Muscle layer of duodenum (tissue), 2 donors: ENCODE measurements at regions not wholly inside any gene's neighbourhood (a gene's known extent, or its start where the extent isn't known, plus 50 kb on each side); places are given as distances from the start of the nearest gene placed in this dataset.

ENCODE experiments used
- H3K27ac ChIP-seq: one replicate; pipeline ENCODE4 v1.7.0; 2013; ENCODE audit warnings: mild to moderate bottlenecking, low read length
- H3K27me3 ChIP-seq: one replicate; pipeline ENCODE4 v1.7.0; 2013; ENCODE audit warnings: low read depth, mild to moderate bottlenecking, control low read depth, low read length
- H3K36me3 ChIP-seq, 2 donors: one replicate each; pipeline ENCODE4 v1.7.0; 2013; ENCODE audit warnings: low read length in 2 of 2, control low read depth in 1 of 2, mild to moderate bottlenecking in 1 of 2; ENCODE audit not compliant: insufficient read depth in 2 of 2, control insufficient read depth in 1 of 2
- H3K4me1 ChIP-seq, 2 donors: one replicate each; pipeline ENCODE4 v1.7.0; 2013; ENCODE audit warnings: low read length in 2 of 2, mild to moderate bottlenecking in 2 of 2, control low read depth in 1 of 2, moderate library complexity in 1 of 2; ENCODE audit not compliant: insufficient read depth in 2 of 2, control insufficient read depth in 1 of 2
- H3K4me3 ChIP-seq, 2 donors: one replicate each; pipeline ENCODE4 v1.7.0; 2013; ENCODE audit warnings: low read length in 2 of 2, low read depth in 1 of 2, mild to moderate bottlenecking in 1 of 2
- H3K9me3 ChIP-seq, 2 donors: one replicate each; pipeline ENCODE4 v1.7.0; 2013; ENCODE audit warnings: low read length in 2 of 2, control low read depth in 1 of 2, mild to moderate bottlenecking in 1 of 2; ENCODE audit not compliant: control insufficient read depth in 1 of 2
- donor health status: healthy.

GRCh38 chr13:70630247-70630646 lies 522.0 kb upstream of the KLHL1 start:
- H3K36me3 ChIP-seq: no peaks in the 10 kb centered on the region
- no peaks in the 10 kb centered on the region for H3K4me1 ChIP-seq
- H3K27ac ChIP-seq: no peak overlapping the region
- H3K4me3 ChIP-seq: no peak overlapping the region
- no peaks in the 10 kb centered on the region for H3K27me3 ChIP-seq
- no peaks in the 10 kb centered on the region for H3K9me3 ChIP-seq

DNA sequence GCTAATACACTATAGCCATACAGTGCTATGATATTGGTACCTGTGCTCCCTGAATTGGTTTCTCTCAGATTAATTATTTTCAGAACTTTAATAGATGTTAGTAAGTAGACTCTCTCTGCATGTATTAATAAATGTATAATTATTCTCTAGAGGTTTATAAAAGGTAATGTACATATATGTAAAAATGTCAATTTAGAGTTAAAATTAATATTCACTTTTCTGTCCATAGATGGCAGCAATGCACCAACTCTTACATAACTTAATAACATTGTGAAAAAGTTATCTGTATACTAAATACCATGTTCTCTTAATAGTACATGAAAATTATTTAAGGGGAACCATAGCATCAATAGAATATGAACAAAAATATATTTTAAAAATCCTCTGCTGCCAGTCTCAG lies 515.0 kb upstream of the KLHL1 start:
- H3K9me3 ChIP-seq: no peaks in the 10 kb centered on the region
- no peak overlapping the region for H3K27ac ChIP-seq
- no peak overlapping the region for H3K4me3 ChIP-seq
- no peaks in the 10 kb centered on the region for H3K36me3 ChIP-seq
- no peaks in the 10 kb centered on the region for H3K27me3 ChIP-seq
- H3K4me1 ChIP-seq: no peaks in the 10 kb centered on the region

- no peak overlapping the region for H3K4me3 ChIP-seq
- H3K9me3 ChIP-seq: no peaks in the 10 kb centered on the region
- H3K27ac ChIP-seq: no peak overlapping the region
- no peaks in the 10 kb centered on the region for H3K36me3 ChIP-seq
- H3K27me3 ChIP-seq: no peaks in the 10 kb centered on the region
- H3K4me1 ChIP-seq: no peaks in the 10 kb centered on the region
Observed at GRCh38 chr13:70622796-70623195, 514.5 kb upstream of the KLHL1 start.

DNA sequence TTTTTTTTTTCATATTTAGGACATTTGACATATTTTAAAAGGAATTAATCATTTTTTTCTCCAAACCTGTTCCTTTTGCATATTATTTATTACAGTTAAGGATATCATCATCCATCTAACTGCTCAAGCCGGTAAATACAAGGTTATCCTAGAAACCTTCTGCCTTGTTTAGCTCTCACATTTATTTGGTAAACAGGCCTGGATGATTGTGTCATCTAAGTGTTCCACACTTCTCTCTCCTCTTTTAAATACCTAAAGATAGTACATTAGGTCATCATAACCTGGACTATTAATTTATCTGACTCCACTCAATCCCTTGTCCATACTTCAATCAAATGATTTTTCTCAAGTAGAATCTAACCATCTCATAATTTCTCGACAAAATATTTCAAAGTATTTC lies 511.7 kb upstream of the KLHL1 start:
- no peaks in the 10 kb centered on the region for H3K9me3 ChIP-seq
- H3K4me1 ChIP-seq: no peaks in the 10 kb centered on the region
- H3K36me3 ChIP-seq: no peaks in the 10 kb centered on the region
- no peak overlapping the region for H3K4me3 ChIP-seq
- H3K27me3 ChIP-seq: no peaks in the 10 kb centered on the region
- no peak overlapping the region for H3K27ac ChIP-seq

DNA sequence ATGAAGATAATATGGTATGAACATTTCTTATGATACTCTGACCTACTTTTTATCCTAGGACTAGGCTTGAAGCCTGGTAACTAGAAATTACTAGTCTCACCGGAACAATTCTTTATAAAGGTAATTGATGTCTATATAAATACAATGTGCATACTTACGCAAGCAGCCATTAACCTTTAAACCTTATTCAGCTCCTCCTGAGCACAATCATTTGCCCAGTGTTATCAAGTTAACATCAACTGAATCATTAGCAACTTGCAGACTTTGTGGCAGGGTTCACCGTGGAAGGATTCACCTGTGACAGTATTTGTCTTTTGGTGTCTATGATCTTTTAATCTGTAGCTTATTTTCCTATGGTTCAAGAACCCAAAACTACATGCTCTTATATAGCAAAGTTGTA lies 508.6 kb upstream of the KLHL1 start:
- H3K9me3 ChIP-seq: no peaks in the 10 kb centered on the region

GRCh38 chr13:70613295-70613694 lies 505.0 kb upstream of the KLHL1 start:
- Histone ChIP-seq H3K4me3 (no peak overlapping the region), H3K4me1 (no peaks in the 10 kb centered on the region), H3K36me3 (no peaks in the 10 kb centered on the region), H3K27me3 (no peaks in the 10 kb centered on the region), H3K27ac (no peak overlapping the region), H3K9me3 (no peaks in the 10 kb centered on the region)

More for the DNA sequence above, 508.6 kb upstream of the KLHL1 start:
- Histone ChIP-seq H3K4me3 (no peak overlapping the region), H3K4me1 (no peaks in the 10 kb centered on the region), H3K27ac (no peak overlapping the region), H3K36me3 (no peaks in the 10 kb centered on the region), H3K27me3 (no peaks in the 10 kb centered on the region)

DNA sequence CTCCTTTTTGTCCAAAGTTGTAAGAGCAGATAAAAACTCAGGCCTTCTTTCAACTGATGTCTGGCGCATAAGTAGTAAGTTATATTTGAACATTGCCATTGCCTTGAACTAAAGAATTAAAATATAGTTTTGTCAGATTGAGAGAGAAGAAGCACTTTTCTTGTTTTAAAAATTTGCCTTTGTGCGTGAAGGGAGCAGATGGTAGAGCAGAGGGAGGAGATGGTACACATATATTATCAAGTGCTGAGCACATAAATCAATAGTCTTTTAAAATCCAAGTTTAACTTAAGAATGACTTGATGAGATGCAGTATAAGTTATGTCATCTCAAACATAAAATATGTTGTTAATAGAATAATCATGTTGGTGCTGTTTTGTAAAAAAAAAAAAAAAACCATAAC lies 504.6 kb upstream of the KLHL1 start:
- Histone ChIP-seq H3K4me1 (no peaks in the 10 kb centered on the region), H3K27me3 (no peaks in the 10 kb centered on the region), H3K9me3 (no peaks in the 10 kb centered on the region), H3K27ac (no peak overlapping the region), H3K36me3 (no peaks in the 10 kb centered on the region), H3K4me3 (no peak overlapping the region)

DNA sequence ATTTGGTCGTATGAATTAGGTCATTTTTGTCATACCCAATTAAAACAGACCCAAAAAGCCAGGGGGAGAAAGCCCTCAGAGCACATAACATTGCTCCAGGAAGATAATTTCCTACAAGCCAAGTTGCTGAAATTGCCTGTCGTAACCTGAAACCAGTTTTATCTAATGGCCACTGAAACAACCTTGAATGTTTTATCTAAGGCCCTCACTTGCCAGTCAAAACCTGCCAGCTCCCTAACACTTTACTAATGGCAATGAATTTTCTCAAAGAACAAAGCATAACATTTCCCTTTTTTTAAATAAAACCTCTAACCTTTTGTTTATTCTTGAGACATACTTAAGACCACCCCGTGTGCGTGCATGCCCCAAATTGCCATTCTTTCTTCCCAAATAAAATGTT lies 496.2 kb upstream of the KLHL1 start:
- H3K4me1 ChIP-seq: no peaks in the 10 kb centered on the region
- H3K27ac ChIP-seq: no peak overlapping the region

GRCh38 chr13:70593716-70594115 lies 485.5 kb upstream of the KLHL1 start:
- Histone ChIP-seq H3K4me3 (no peak overlapping the region), H3K36me3 (no peaks in the 10 kb centered on the region), H3K4me1 (no peaks in the 10 kb centered on the region), H3K27ac (no peak overlapping the region), H3K27me3 (no peaks in the 10 kb centered on the region), H3K9me3 (no peaks in the 10 kb centered on the region)

More for the DNA sequence above, 496.2 kb upstream of the KLHL1 start:
- no peak overlapping the region for H3K4me3 ChIP-seq
- no peaks in the 10 kb centered on the region for H3K27me3 ChIP-seq
- peaks cover 0 to 3% of the 10 kb centered on the region in 2 donors for H3K9me3 ChIP-seq
- H3K36me3 ChIP-seq: no peaks in the 10 kb centered on the region

- Histone ChIP-seq H3K36me3 (no peaks in the 10 kb centered on the region), H3K4me3 (no peak overlapping the region), H3K27ac (no peak overlapping the region), H3K27me3 (no peaks in the 10 kb centered on the region), H3K4me1 (no peaks in the 10 kb centered on the region), H3K9me3 (no peaks in the 10 kb centered on the region)
Observed at GRCh38 chr13:70585109-70585508, 476.9 kb upstream of the KLHL1 start.

GRCh38 chr13:70580825-70581224 lies 472.6 kb upstream of the KLHL1 start:
- Histone ChIP-seq H3K27me3 (no peaks in the 10 kb centered on the region), H3K9me3 (no peaks in the 10 kb centered on the region), H3K4me1 (no peaks in the 10 kb centered on the region), H3K4me3 (no peak overlapping the region), H3K36me3 (no peaks in the 10 kb centered on the region), H3K27ac (no peak overlapping the region)

DNA sequence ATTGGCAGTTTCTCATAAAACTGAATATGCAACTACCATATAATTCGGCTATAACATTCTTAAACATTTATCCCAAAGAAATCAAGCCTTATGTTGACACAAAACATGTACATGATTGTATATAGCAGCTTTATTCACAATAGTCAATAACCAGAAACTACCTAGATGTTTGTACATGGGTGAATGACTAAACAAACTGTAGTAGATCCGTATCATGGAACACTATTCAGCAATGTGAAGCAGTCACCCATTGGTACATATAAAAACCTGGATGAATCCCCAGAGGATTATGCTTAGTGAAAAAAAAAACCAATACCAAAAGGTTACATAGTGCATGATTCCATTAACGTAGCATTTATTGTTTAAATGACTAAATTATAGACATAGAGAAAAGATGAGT lies 471.7 kb upstream of the KLHL1 start:
- H3K4me3 ChIP-seq: no peak overlapping the region
- H3K27ac ChIP-seq: no peak overlapping the region
- no peaks in the 10 kb centered on the region for H3K36me3 ChIP-seq
- no peaks in the 10 kb centered on the region for H3K27me3 ChIP-seq
- no peaks in the 10 kb centered on the region for H3K9me3 ChIP-seq
- no peaks in the 10 kb centered on the region for H3K4me1 ChIP-seq
